ENCODE measurements at regions not wholly inside any gene's neighbourhood (a gene's known extent, or its start where the extent isn't known, plus 50 kb on each side); places are given as distances from the start of the nearest gene placed in this dataset.

DNA sequence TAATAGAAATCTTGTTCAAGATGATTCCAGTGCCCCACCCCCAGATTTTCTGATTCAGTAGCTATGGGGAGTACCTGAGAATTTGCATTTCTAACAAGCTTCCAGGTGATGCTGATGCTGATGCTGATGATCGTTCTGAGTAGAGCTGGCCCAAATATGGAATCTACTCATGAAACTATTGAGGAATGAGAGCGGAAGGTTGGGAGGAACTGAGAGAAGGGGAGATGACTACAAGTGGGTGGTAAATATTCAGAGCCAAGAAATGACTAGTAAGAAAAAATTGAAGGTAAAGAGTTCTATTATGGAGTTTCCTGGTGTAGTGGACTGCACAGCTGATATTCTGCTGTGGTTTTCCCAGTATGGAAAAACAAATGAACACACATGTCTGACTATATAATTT, 235.4 kb upstream of the FN1 start:
- Histone ChIP-seq H3K9ac (ENCODE audit: low read length) (no peak overlapping the region), H3F3A (ENCODE audit: insufficient read depth, low read length, poor library complexity, severe bottlenecking) (no peaks in the 10 kb centered on the region), H3K9me2 (ENCODE audit: insufficient read depth, low read length) (no peaks in the 10 kb centered on the region), H3K9me3 (ENCODE audit: low read length) (no peaks in the 10 kb centered on the region), H3K4me2 (ENCODE audit: low read length) (no peak overlapping the region), H3K27me3 (ENCODE audit: insufficient read depth, low read depth, low read length) (no peaks in the 10 kb centered on the region), H3K36me3 (ENCODE audit: insufficient read depth, low read length) (no peaks in the 10 kb centered on the region), H3K79me2 (replicated peaks; ENCODE audit: insufficient read depth, low read length) (no peaks in the 10 kb centered on the region), H3K27ac (ENCODE audit: low read length) (no peak overlapping the region), H3K4me3 (ENCODE audit: low read length) (no peak overlapping the region), H4K20me1 (ENCODE audit: insufficient read depth) (no peaks in the 10 kb centered on the region), H2AFZ (ENCODE audit: low read depth, low read length) (no peak overlapping the region)
- TF ChIP-seq EP300 (conservative IDR thresholded peaks at IDR 0.05; ENCODE audit: poor library complexity, severe bottlenecking): no peak
- no peak for TF ChIP-seq EZH2 (IDR thresholded peaks at IDR 0.05; ENCODE audit: borderline replicate concordance, insufficient read depth, low read length, poor library complexity, severe bottlenecking)
- no peak for TF ChIP-seq MXI1 (conservative IDR thresholded peaks at IDR 0.05; ENCODE audit: poor library complexity, severe bottlenecking)
- TF ChIP-seq POLR2AphosphoS5 (IDR thresholded peaks at IDR 0.05): no peak
- no peak for TF ChIP-seq RAD21 (conservative IDR thresholded peaks at IDR 0.05)
- TF ChIP-seq, protein P1, sequence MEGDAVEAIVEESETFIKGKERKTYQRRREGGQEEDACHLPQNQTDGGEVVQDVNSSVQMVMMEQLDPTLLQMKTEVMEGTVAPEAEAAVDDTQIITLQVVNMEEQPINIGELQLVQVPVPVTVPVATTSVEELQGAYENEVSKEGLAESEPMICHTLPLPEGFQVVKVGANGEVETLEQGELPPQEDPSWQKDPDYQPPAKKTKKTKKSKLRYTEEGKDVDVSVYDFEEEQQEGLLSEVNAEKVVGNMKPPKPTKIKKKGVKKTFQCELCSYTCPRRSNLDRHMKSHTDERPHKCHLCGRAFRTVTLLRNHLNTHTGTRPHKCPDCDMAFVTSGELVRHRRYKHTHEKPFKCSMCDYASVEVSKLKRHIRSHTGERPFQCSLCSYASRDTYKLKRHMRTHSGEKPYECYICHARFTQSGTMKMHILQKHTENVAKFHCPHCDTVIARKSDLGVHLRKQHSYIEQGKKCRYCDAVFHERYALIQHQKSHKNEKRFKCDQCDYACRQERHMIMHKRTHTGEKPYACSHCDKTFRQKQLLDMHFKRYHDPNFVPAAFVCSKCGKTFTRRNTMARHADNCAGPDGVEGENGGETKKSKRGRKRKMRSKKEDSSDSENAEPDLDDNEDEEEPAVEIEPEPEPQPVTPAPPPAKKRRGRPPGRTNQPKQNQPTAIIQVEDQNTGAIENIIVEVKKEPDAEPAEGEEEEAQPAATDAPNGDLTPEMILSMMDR (IDR thresholded peaks at IDR 0.05; ENCODE audit: poor library complexity, severe bottlenecking): no peak
- TF ChIP-seq SMC3 (conservative IDR thresholded peaks at IDR 0.05; ENCODE audit: poor library complexity): no peak
- TF ChIP-seq TAF1 (IDR thresholded peaks at IDR 0.05; ENCODE audit: low read depth): no peak
- TF ChIP-seq, protein P2, sequence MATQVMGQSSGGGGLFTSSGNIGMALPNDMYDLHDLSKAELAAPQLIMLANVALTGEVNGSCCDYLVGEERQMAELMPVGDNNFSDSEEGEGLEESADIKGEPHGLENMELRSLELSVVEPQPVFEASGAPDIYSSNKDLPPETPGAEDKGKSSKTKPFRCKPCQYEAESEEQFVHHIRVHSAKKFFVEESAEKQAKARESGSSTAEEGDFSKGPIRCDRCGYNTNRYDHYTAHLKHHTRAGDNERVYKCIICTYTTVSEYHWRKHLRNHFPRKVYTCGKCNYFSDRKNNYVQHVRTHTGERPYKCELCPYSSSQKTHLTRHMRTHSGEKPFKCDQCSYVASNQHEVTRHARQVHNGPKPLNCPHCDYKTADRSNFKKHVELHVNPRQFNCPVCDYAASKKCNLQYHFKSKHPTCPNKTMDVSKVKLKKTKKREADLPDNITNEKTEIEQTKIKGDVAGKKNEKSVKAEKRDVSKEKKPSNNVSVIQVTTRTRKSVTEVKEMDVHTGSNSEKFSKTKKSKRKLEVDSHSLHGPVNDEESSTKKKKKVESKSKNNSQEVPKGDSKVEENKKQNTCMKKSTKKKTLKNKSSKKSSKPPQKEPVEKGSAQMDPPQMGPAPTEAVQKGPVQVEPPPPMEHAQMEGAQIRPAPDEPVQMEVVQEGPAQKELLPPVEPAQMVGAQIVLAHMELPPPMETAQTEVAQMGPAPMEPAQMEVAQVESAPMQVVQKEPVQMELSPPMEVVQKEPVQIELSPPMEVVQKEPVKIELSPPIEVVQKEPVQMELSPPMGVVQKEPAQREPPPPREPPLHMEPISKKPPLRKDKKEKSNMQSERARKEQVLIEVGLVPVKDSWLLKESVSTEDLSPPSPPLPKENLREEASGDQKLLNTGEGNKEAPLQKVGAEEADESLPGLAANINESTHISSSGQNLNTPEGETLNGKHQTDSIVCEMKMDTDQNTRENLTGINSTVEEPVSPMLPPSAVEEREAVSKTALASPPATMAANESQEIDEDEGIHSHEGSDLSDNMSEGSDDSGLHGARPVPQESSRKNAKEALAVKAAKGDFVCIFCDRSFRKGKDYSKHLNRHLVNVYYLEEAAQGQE (IDR thresholded peaks at IDR 0.05; ENCODE audit: borderline replicate concordance): no peak

DNA sequence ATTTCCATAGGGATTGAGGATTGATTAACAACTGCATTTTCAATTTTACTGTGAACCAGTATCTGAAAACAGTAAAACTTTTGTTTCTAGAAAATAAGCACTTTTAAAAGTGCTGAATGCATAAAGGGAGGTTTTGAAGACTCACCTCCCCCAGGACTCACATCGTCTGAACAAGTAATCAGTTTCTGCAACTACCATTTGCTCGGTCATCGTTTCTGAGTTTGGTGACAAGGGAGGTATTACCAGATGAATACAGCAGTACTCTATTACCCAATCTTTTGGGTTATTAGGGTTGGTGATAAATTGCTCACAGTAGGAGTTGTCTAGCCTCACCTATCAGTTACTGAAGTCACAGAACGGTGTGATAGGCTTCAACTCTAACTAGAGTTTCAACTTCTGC, 234.5 kb upstream of the FN1 start:
- H3K9me3 ChIP-seq (ENCODE audit: low read length): no peaks in the 10 kb centered on the region
- no peak overlapping the region for H3K27ac ChIP-seq (ENCODE audit: low read length)
- no peaks in the 10 kb centered on the region for H3K27me3 ChIP-seq (ENCODE audit: insufficient read depth, low read depth, low read length)
- no peak overlapping the region for H2AFZ ChIP-seq (ENCODE audit: low read depth, low read length)
- H3K4me3 ChIP-seq (ENCODE audit: low read length): no peak overlapping the region
- TF ChIP-seq SMC3 (conservative IDR thresholded peaks at IDR 0.05; ENCODE audit: poor library complexity) (no peak), TAF1 (IDR thresholded peaks at IDR 0.05; ENCODE audit: low read depth) (no peak), EP300 (conservative IDR thresholded peaks at IDR 0.05; ENCODE audit: poor library complexity, severe bottlenecking) (no peak), MXI1 (conservative IDR thresholded peaks at IDR 0.05; ENCODE audit: poor library complexity, severe bottlenecking) (no peak), EZH2 (IDR thresholded peaks at IDR 0.05; ENCODE audit: borderline replicate concordance, insufficient read depth, low read length, poor library complexity, severe bottlenecking) (no peak), RAD21 (conservative IDR thresholded peaks at IDR 0.05) (no peak), POLR2AphosphoS5 (IDR thresholded peaks at IDR 0.05) (no peak)
- TF ChIP-seq, protein P1 (IDR thresholded peaks at IDR 0.05; ENCODE audit: poor library complexity, severe bottlenecking): no peak
- TF ChIP-seq, protein P2 (IDR thresholded peaks at IDR 0.05; ENCODE audit: borderline replicate concordance): no peak
- no peaks in the 10 kb centered on the region for H4K20me1 ChIP-seq (ENCODE audit: insufficient read depth)
- H3K9me2 ChIP-seq (ENCODE audit: insufficient read depth, low read length): no peaks in the 10 kb centered on the region
- no peak overlapping the region for H3K9ac ChIP-seq (ENCODE audit: low read length)
- H3K79me2 ChIP-seq (replicated peaks; ENCODE audit: insufficient read depth, low read length): no peaks in the 10 kb centered on the region
- no peaks in the 10 kb centered on the region for H3K36me3 ChIP-seq (ENCODE audit: insufficient read depth, low read length)
- no peaks in the 10 kb centered on the region for H3F3A ChIP-seq (ENCODE audit: insufficient read depth, low read length, poor library complexity, severe bottlenecking)
- no peak overlapping the region for H3K4me2 ChIP-seq (ENCODE audit: low read length)

Measured in neural cell (in vitro differentiated cells).